HFFc6 (cell line): ENCODE measurements at regions not wholly inside any gene's neighbourhood (a gene's known extent, or its start where the extent isn't known, plus 50 kb on each side); places are given as distances from the start of the nearest gene placed in this dataset.

Experiments
- DNase-seq: peaks from one replicate; pipeline ENCODE4 v3.0.0-alpha.2; 2018
- H3K27ac Mint-ChIP-seq: 2 replicates; pipeline ENCODE4 v1.8.0; 2020; ENCODE audit warnings: mild to moderate bottlenecking, mixed read lengths
- H3K27me3 Mint-ChIP-seq: 2 replicates; pipeline ENCODE4 v1.8.0; 2021; ENCODE audit warnings: mild to moderate bottlenecking, moderate library complexity, mixed read lengths; ENCODE audit not compliant: insufficient read depth
- H3K36me3 Mint-ChIP-seq: 2 replicates; pipeline ENCODE4 v1.8.0; 2021; ENCODE audit warnings: low read depth, mixed read lengths
- H3K4me1 Mint-ChIP-seq: 2 replicates; pipeline ENCODE4 v1.8.0; 2020; ENCODE audit warnings: low read depth, mixed read lengths
- H3K4me3 Mint-ChIP-seq: 2 replicates; pipeline ENCODE4 v1.8.0; 2020; ENCODE audit warnings: mild to moderate bottlenecking, moderate library complexity, mixed read lengths
- H3K9me3 Mint-ChIP-seq: 2 replicates; pipeline ENCODE4 v1.8.0; 2020; ENCODE audit warnings: mild to moderate bottlenecking, mixed read lengths
- CTCF ChIP-seq: fragments of 200-600 bp; sonication (generic); IDR thresholded peaks from 2 replicates; pipeline ENCODE4 v1.5.0; 2021; ENCODE audit warnings: antibody characterized with exemption, mild to moderate bottlenecking

GRCh38 chr11:116397602-116398084 is 375.1 kb downstream of the BUD13 start:
- TF ChIP-seq CTCF = no peak
- DNase-seq = no peak
- H3K36me3 Mint-ChIP-seq = no peaks in the 10 kb centered on the region
- H3K4me3 Mint-ChIP-seq = no peak overlapping the region
- no peaks in the 10 kb centered on the region for H3K4me1 Mint-ChIP-seq
- H3K27ac Mint-ChIP-seq = no peak overlapping the region
- H3K9me3 Mint-ChIP-seq = peaks cover 51% of the 10 kb centered on the region
- no peaks in the 10 kb centered on the region for H3K27me3 Mint-ChIP-seq

DNA sequence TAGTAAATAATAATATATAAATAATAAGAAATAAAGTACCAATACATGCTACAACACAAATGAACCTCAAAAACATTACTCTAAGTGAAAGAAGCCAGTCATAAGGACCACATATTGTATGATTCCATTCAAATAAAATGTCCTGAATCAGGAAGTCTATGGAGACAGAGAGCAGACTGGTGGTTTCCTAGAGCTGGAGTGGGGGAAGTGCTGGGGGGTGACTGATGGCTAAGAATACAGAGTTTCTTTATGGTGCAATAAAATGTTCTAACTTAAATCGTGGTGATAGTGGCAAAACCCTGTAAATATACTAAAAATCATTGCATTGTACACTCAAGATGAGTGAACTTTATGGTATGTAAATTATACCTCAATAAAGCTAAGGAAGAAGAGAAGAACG is 376.5 kb downstream of the BUD13 start:
- Mint-ChIP-seq H3K9me3 (peaks cover 57% of the 10 kb centered on the region), H3K4me1 (no peaks in the 10 kb centered on the region), H3K27me3 (no peaks in the 10 kb centered on the region), H3K36me3 (no peaks in the 10 kb centered on the region), H3K27ac (no peak overlapping the region), H3K4me3 (no peak overlapping the region)
- no peak for TF ChIP-seq CTCF
- no peak for DNase-seq

- Mint-ChIP-seq H3K4me1 (no peaks in the 10 kb centered on the region), H3K27me3 (no peaks in the 10 kb centered on the region), H3K27ac (no peak overlapping the region), H3K9me3 (peaks cover 42% of the 10 kb centered on the region), H3K4me3 (no peak overlapping the region), H3K36me3 (no peaks in the 10 kb centered on the region)
- DNase-seq = no peak
- TF ChIP-seq CTCF = no peak
Observed at GRCh38 chr11:116394022-116394421, 378.8 kb downstream of the BUD13 start.

- Mint-ChIP-seq H3K9me3 (peaks cover 33% of the 10 kb centered on the region), H3K36me3 (no peaks in the 10 kb centered on the region), H3K27ac (no peak overlapping the region), H3K27me3 (peaks cover 1% of the 10 kb centered on the region; the same call in 1 of the 2 replicates), H3K4me1 (no peaks in the 10 kb centered on the region), H3K4me3 (no peak overlapping the region)
- DNase-seq = no peak
- TF ChIP-seq CTCF = no peak
Observed at GRCh38 chr11:116390963-116391362, 381.8 kb downstream of the BUD13 start.

GRCh38 chr11:116388146-116388545 is 384.6 kb downstream of the BUD13 start:
- Mint-ChIP-seq H3K36me3 (no peaks in the 10 kb centered on the region), H3K27ac (no peak overlapping the region), H3K4me3 (no peak overlapping the region), H3K4me1 (no peaks in the 10 kb centered on the region), H3K9me3 (peaks cover 34% of the 10 kb centered on the region), H3K27me3 (peaks cover 1% of the 10 kb centered on the region; the same call in 1 of the 2 replicates)
- no peak for TF ChIP-seq CTCF
- DNase-seq = no peak

- TF ChIP-seq CTCF = no peak
- DNase-seq = no peak
- H3K4me3 Mint-ChIP-seq = no peak overlapping the region
- no peaks in the 10 kb centered on the region for H3K4me1 Mint-ChIP-seq
- H3K9me3 Mint-ChIP-seq = peaks cover 33% of the 10 kb centered on the region
- H3K27me3 Mint-ChIP-seq = peaks cover 1% of the 10 kb centered on the region; the same call in 1 of the 2 replicates
- no peak overlapping the region for H3K27ac Mint-ChIP-seq
- H3K36me3 Mint-ChIP-seq = no peaks in the 10 kb centered on the region
Observed at GRCh38 chr11:116387641-116388040, 385.1 kb downstream of the BUD13 start.
